Sigmoid colon (tissue), 6 donors: ENCODE measurements at regions not wholly inside any gene's neighbourhood (a gene's known extent, or its start where the extent isn't known, plus 50 kb on each side); places are given as distances from the start of the nearest gene placed in this dataset.

Experiments used
- DNase-seq: peaks from one replicate; pipeline ENCODE4 v3.0.0-alpha.2; 2019
- H3K27ac ChIP-seq, 4 donors: fragments of 200-600 bp; sonication (generic); one replicate each; pipeline ENCODE4 v1.5.1; 2016 to 2019; ENCODE audit warnings: mild to moderate bottlenecking in 1 of 4
- H3K27me3 ChIP-seq, 3 donors: fragments of 200-600 bp; sonication (generic); one replicate each; pipeline ENCODE4 v1.5.1; 2019; ENCODE audit warnings: mild to moderate bottlenecking in 1 of 3
- H3K36me3 ChIP-seq, 4 donors: fragments of 200-600 bp; sonication (generic); one replicate each; pipeline ENCODE4 v1.5.1; 2016 to 2019
- H3K4me1 ChIP-seq, 4 donors: fragments of 200-600 bp; sonication (generic); one replicate each; pipeline ENCODE4 v1.5.1; 2017 to 2019
- H3K4me3 ChIP-seq, 4 donors: fragments of 200-600 bp; sonication (generic); one replicate each; pipeline ENCODE4 v1.5.1; 2017 to 2019; ENCODE audit warnings: mild to moderate bottlenecking in 2 of 4, moderate library complexity in 1 of 4
- H3K9me3 ChIP-seq, 4 donors: fragments of 200-600 bp in 3 of 4; sonication (generic) in 3 of 4; one replicate each; pipeline versions ENCODE4 v1.5.1 to v1.6.1; 2013 to 2019
- EP300 ChIP-seq, 4 donors: sonication (generic); formaldehyde crosslinking; IDR thresholded peaks; one replicate each; pipeline ENCODE4 v1.6.1; 2017; ENCODE audit warnings: antibody characterized with exemption in 4 of 4
- POLR2A ChIP-seq, 2 donors: fragments of 450-650 bp; IDR thresholded peaks; one replicate each; pipeline ENCODE4 v1.6.1; 2016; ENCODE audit warnings: antibody characterized with exemption in 2 of 2, mild to moderate bottlenecking in 2 of 2, moderate library complexity in 2 of 2
- POLR2AphosphoS5 ChIP-seq, 4 donors: sonication (generic); formaldehyde crosslinking; IDR thresholded peaks; one replicate each; pipeline ENCODE4 v1.6.1; 2017; ENCODE audit warnings: antibody characterized with exemption in 4 of 4
- WGBS, 2 donors: extraction: QIAGEN DNeasy Blood & Tissue Kit; methylation state at CpG; one replicate each; pipeline ENCODE4 v1.1.7; 2013; 5-methylcytosine and 5-hydroxymethylcytosine counted together
- intact Hi-C: fragments of 100-400 bp; cut with DNase I; formaldehyde crosslinking; loops from one replicate; pipeline ENCODE4 v1.15.1; 2023
- TF ChIP-seq, protein P1 (sequence below), 4 experiments: fragments of 450-650 bp in 3 of 4; fragments of 200-600 bp in 1 of 4; IDR thresholded peaks; one replicate each; pipeline ENCODE4 v1.5.1; 2016 to 2019; ENCODE audit warnings: antibody characterized with exemption in 4 of 4, mild to moderate bottlenecking in 3 of 4, moderate library complexity in 2 of 4
- donor health status: healthy with polysubstance abuse.
- donor health status: healthy.

DNA sequence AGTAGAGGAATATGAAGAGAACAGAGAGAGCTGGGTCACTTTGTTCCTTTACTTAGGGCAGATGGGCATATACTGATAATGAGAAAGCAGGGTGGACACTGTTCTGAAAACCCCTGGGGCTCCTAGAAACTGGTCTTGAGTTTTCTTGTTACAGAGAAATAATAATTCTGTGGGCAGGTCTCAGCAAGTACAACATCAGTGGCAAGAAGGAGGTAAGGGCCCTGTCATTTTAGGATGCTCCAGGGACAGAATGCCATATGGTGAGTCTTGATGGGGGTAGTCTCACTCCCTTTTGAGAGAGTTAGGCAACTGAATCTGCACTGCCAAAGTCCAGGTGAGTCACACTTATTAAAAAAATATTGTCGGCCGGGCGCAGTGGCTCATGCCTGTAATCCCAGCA is 102.3 kb downstream of the KCNJ2 start:
- 51 to 95% methylated on average over 3 of the region's 3 CpGs for WGBS, 2 donors
- no peaks in the 10 kb centered on the region for H3K36me3 ChIP-seq

DNA sequence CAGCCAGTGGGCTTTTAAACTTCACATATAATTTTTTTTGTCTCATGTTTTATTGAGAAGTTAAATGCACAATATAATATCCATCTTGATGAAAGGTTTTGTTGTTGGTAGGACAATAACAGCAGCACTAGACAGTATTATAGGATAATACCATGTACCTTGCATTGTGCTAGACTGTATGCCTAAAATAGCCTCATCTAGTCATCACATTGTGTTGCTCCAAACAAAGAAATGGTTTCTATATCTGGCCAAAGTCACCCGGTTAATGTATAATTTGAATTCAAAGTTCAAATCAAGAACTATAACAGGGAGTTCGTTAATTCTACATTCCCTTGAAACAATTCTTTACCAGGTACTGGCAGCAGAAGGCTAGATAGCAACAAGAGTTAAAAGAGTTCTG is 104.9 kb downstream of the KCNJ2 start:
- intact Hi-C loops: no loop called here
- no peak for DNase-seq

More for the DNA sequence above, 102.3 kb downstream of the KCNJ2 start:
- TF ChIP-seq, protein P1, sequence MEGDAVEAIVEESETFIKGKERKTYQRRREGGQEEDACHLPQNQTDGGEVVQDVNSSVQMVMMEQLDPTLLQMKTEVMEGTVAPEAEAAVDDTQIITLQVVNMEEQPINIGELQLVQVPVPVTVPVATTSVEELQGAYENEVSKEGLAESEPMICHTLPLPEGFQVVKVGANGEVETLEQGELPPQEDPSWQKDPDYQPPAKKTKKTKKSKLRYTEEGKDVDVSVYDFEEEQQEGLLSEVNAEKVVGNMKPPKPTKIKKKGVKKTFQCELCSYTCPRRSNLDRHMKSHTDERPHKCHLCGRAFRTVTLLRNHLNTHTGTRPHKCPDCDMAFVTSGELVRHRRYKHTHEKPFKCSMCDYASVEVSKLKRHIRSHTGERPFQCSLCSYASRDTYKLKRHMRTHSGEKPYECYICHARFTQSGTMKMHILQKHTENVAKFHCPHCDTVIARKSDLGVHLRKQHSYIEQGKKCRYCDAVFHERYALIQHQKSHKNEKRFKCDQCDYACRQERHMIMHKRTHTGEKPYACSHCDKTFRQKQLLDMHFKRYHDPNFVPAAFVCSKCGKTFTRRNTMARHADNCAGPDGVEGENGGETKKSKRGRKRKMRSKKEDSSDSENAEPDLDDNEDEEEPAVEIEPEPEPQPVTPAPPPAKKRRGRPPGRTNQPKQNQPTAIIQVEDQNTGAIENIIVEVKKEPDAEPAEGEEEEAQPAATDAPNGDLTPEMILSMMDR (IDR thresholded peaks at IDR 0.05): no peak
- TF ChIP-seq POLR2A (IDR thresholded peaks at IDR 0.05) (no peak), EP300 (IDR thresholded peaks at IDR 0.05) (no peak), POLR2AphosphoS5 (IDR thresholded peaks at IDR 0.05) (no peak)
- DNase-seq: no peak
- H3K27ac ChIP-seq: no peak overlapping the region
- no peaks in the 10 kb centered on the region for H3K9me3 ChIP-seq
- H3K27me3 ChIP-seq: no peaks in the 10 kb centered on the region
- H3K4me1 ChIP-seq: no peaks in the 10 kb centered on the region
- no peak overlapping the region for H3K4me3 ChIP-seq
- intact Hi-C loops: no loop called here

DNA sequence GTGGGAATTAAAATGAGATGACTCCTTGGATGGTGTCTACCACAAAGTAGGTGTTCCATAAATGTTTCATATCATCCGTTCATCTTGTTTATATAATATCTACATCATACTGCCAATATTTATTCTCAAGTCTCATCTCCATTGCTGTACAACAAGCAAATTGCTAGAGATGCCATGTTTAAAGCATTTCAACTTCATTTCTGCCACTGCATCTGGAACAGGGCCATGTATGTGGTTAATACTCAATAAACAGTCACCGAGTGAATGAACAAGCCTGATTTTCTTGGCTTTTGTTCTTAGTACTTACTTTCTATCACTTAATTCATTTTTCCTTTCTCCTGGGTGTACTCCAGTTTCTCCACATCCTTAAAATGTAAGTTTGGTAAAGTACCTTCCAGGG is 107.6 kb downstream of the KCNJ2 start:
- intact Hi-C loops: no loop called here
- WGBS, 2 donors: 44 to 69% methylated on average over 2 of the region's 2 CpGs
- DNase-seq: no peak
- TF ChIP-seq, protein P1 (IDR thresholded peaks at IDR 0.05): no peak
- TF ChIP-seq POLR2A (IDR thresholded peaks at IDR 0.05) (no peak), POLR2AphosphoS5 (IDR thresholded peaks at IDR 0.05) (no peak), EP300 (IDR thresholded peaks at IDR 0.05) (no peak)
- Histone ChIP-seq H3K4me1 (no peaks in the 10 kb centered on the region), H3K27ac (no peak overlapping the region), H3K4me3 (no peak overlapping the region), H3K36me3 (no peaks in the 10 kb centered on the region), H3K9me3 (no peaks in the 10 kb centered on the region), H3K27me3 (no peaks in the 10 kb centered on the region)

More for the DNA sequence above, 104.9 kb downstream of the KCNJ2 start:
- Histone ChIP-seq H3K4me1 (no peaks in the 10 kb centered on the region), H3K36me3 (no peaks in the 10 kb centered on the region), H3K9me3 (no peaks in the 10 kb centered on the region), H3K27ac (no peak overlapping the region), H3K27me3 (no peaks in the 10 kb centered on the region), H3K4me3 (no peak overlapping the region)
- WGBS, 2 donors: 20 to 58% methylated on average over 2 of the region's 2 CpGs
- no peak for TF ChIP-seq POLR2A (IDR thresholded peaks at IDR 0.05)
- no peak for TF ChIP-seq EP300 (IDR thresholded peaks at IDR 0.05)
- TF ChIP-seq, protein P1 (IDR thresholded peaks at IDR 0.05): no peak
- no peak for TF ChIP-seq POLR2AphosphoS5 (IDR thresholded peaks at IDR 0.05)

DNA sequence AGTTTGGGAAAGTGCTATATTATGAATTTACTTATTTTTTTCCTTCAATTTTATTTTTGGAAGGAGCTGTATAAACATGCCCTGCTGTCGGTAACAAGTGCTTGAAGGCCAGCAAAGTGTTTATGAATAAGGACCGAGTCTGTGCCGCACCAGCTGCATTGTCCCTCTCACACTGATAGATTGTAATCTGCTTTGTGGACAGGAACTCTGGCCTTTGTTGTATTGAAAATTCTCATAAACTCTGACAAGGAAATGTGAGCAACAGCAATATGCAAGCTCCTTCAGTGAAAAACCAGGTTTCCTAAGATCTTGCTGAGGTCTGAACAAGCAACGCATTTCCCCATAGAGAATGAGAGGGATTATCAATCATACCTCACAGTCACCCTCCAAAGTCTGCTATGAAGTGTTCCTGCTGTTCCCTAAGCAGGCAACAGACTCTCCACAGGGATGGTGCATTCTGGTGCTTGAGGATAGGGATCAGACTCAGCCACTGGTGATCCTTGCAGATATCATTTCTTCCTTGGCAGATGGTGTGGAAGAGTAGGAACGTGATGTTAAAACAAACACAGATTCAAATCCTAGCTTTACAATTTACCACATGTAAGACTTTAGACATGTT is 109.6 kb downstream of the KCNJ2 start:
- H3K4me1 ChIP-seq: no peaks in the 10 kb centered on the region
- H3K27ac ChIP-seq: no peak overlapping the region
- intact Hi-C loops: no loop called here
- no peaks in the 10 kb centered on the region for H3K27me3 ChIP-seq
- H3K36me3 ChIP-seq: no peaks in the 10 kb centered on the region
- TF ChIP-seq POLR2A (IDR thresholded peaks at IDR 0.05): no peak
- no peak for TF ChIP-seq POLR2AphosphoS5 (IDR thresholded peaks at IDR 0.05)
- TF ChIP-seq, protein P1 (IDR thresholded peaks at IDR 0.05): no peak
- TF ChIP-seq EP300 (IDR thresholded peaks at IDR 0.05): no peak
- no peaks in the 10 kb centered on the region for H3K9me3 ChIP-seq
- no peak overlapping the region for H3K4me3 ChIP-seq
- DNase-seq: no peak
- WGBS, 2 donors: 31 to 63% methylated on average over 5 of the region's 5 CpGs

DNA sequence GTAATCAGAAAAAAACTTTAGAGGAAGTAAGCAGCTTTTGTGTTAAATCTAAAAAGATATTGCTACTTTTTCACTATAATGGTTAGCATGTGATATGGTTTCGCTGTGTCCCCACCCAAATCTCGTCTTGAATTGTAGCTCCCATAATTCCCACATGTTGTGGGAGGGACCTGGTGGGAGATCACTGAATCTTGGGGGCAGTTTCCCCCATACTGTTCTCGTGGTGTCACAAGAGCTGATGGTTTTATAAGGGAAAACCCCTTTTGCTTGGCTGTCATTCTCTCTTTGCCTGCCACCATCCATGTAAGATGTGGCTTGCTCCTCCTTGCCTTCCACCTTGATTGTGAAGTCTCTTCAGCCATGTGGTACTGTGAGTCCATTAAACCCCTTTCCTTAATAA is 117.1 kb downstream of the KCNJ2 start:
- no peak for DNase-seq
- no peak overlapping the region for H3K27ac ChIP-seq
- no peaks in the 10 kb centered on the region for H3K36me3 ChIP-seq
- H3K9me3 ChIP-seq: no peaks in the 10 kb centered on the region
- no peaks in the 10 kb centered on the region for H3K4me1 ChIP-seq
- WGBS, 2 donors: 87 to 89% methylated on average over 3 of the region's 3 CpGs
- no peak overlapping the region for H3K4me3 ChIP-seq
- intact Hi-C loops: no loop called here
- TF ChIP-seq POLR2A (IDR thresholded peaks at IDR 0.05): no peak
- TF ChIP-seq EP300 (IDR thresholded peaks at IDR 0.05): no peak
- TF ChIP-seq, protein P1 (IDR thresholded peaks at IDR 0.05): no peak
- no peak for TF ChIP-seq POLR2AphosphoS5 (IDR thresholded peaks at IDR 0.05)
- no peaks in the 10 kb centered on the region for H3K27me3 ChIP-seq
